ENCODE measurements at regions not wholly inside any gene's neighbourhood (a gene's known extent, or its start where the extent isn't known, plus 50 kb on each side); places are given as distances from the start of the nearest gene placed in this dataset.

- H2AK5ac ChIP-seq (ENCODE audit: low read length, severe bottlenecking), result no peak overlapping the region
- no peak overlapping the region for H3K18ac ChIP-seq (ENCODE audit: low read depth in 1 of 2, low read length in 2 of 2)
These were observed 396.5 kb downstream of the OCA2 start for GRCh38 chr15:27702581-27702980.

GRCh38 chr15:27701956-27702355 lies 397.2 kb downstream of the OCA2 start:
- Histone ChIP-seq H3K27ac (ENCODE audit: low read length, poor library complexity, severe bottlenecking) (no peak overlapping the region), H3K4me3 (ENCODE audit: insufficient read depth in 1 of 2, low read depth in 1 of 2, low read length in 2 of 2) (peak overlapping the region; percentile 3 to 37), H2BK15ac (ENCODE audit: low read depth, poor library complexity, severe bottlenecking) (no peak overlapping the region), H4K8ac (ENCODE audit: low read length) (no peak overlapping the region), H3K4me2 (ENCODE audit: low read length, poor library complexity, severe bottlenecking) (no peak overlapping the region), H3K9ac (ENCODE audit: low read length) (no peak overlapping the region), H2BK120ac (ENCODE audit: low read depth, low read length) (no peak overlapping the region), H2BK5ac (ENCODE audit: low read depth, low read length, poor library complexity, severe bottlenecking) (no peak overlapping the region), H4K91ac (ENCODE audit: low read length) (no peak overlapping the region), H2BK12ac (ENCODE audit: low read length in 2 of 2) (no peak overlapping the region), H3K14ac (ENCODE audit: low read length in 2 of 2) (no peak overlapping the region), H3K4me1 (ENCODE audit: control insufficient read depth, insufficient read depth, low read depth, low read length) (no peaks in the 10 kb centered on the region), H3K18ac (ENCODE audit: low read depth in 1 of 2, low read length in 2 of 2) (no peak overlapping the region), H3K4ac (ENCODE audit: low read depth in 1 of 2, low read length in 2 of 2) (no peak overlapping the region), H2AK5ac (ENCODE audit: low read length, severe bottlenecking) (no peak overlapping the region), H3K36me3 (ENCODE audit: control insufficient read depth in 1 of 2, insufficient read depth in 2 of 2, low read depth in 1 of 2, low read length in 2 of 2) (no peaks in the 10 kb centered on the region), H3K23ac (ENCODE audit: low read length in 2 of 2) (no peak overlapping the region), H2AFZ (ENCODE audit: low read depth, low read length) (no peak overlapping the region), H3K9me3 (ENCODE audit: control insufficient read depth, low read length) (no peaks in the 10 kb centered on the region), H3K79me1 (replicated peaks; ENCODE audit: low read length, poor library complexity, severe bottlenecking) (no peaks in the 10 kb centered on the region), H3K27me3 (ENCODE audit: control insufficient read depth in 1 of 2, insufficient read depth in 1 of 2, low read length in 2 of 2) (peaks cover 0 to 3% of the 10 kb centered on the region in 2 experiments)
- no peak for DNase-seq
- WGBS, result 87% methylated on average over 11 of the region's 11 CpGs

More at GRCh38 chr15:27702581-27702980, 396.5 kb downstream of the OCA2 start:
- no peak for DNase-seq
- Histone ChIP-seq H2AFZ (ENCODE audit: low read depth, low read length) (no peak overlapping the region), H2BK120ac (ENCODE audit: low read depth, low read length) (no peak overlapping the region), H2BK15ac (ENCODE audit: low read depth, poor library complexity, severe bottlenecking) (no peak overlapping the region), H3K4ac (ENCODE audit: low read depth in 1 of 2, low read length in 2 of 2) (no peak overlapping the region), H4K91ac (ENCODE audit: low read length) (no peak overlapping the region), H3K36me3 (ENCODE audit: control insufficient read depth in 1 of 2, insufficient read depth in 2 of 2, low read depth in 1 of 2, low read length in 2 of 2) (no peaks in the 10 kb centered on the region), H3K4me2 (ENCODE audit: low read length, poor library complexity, severe bottlenecking) (no peak overlapping the region), H3K4me3 (ENCODE audit: insufficient read depth in 1 of 2, low read depth in 1 of 2, low read length in 2 of 2) (no peak overlapping the region), H3K27ac (ENCODE audit: low read length, poor library complexity, severe bottlenecking) (no peak overlapping the region), H3K9ac (ENCODE audit: low read length) (no peak overlapping the region), H3K27me3 (ENCODE audit: control insufficient read depth in 1 of 2, insufficient read depth in 1 of 2, low read length in 2 of 2) (peaks cover 0 to 3% of the 10 kb centered on the region in 2 experiments), H3K79me1 (replicated peaks; ENCODE audit: low read length, poor library complexity, severe bottlenecking) (no peaks in the 10 kb centered on the region), H3K9me3 (ENCODE audit: control insufficient read depth, low read length) (no peaks in the 10 kb centered on the region), H4K8ac (ENCODE audit: low read length) (no peak overlapping the region), H3K23ac (ENCODE audit: low read length in 2 of 2) (no peak overlapping the region), H2BK12ac (ENCODE audit: low read length in 2 of 2) (no peak overlapping the region), H2BK5ac (ENCODE audit: low read depth, low read length, poor library complexity, severe bottlenecking) (no peak overlapping the region), H3K14ac (ENCODE audit: low read length in 2 of 2) (no peak overlapping the region), H3K4me1 (ENCODE audit: control insufficient read depth, insufficient read depth, low read depth, low read length) (no peaks in the 10 kb centered on the region)
- WGBS, result 80% methylated on average over 1 of the region's 4 CpGs

- no peak overlapping the region for H2AFZ ChIP-seq (ENCODE audit: low read depth, low read length)
- H2BK5ac ChIP-seq (ENCODE audit: low read depth, low read length, poor library complexity, severe bottlenecking), result no peak overlapping the region
- H4K8ac ChIP-seq (ENCODE audit: low read length), result no peak overlapping the region
- no peak overlapping the region for H3K9ac ChIP-seq (ENCODE audit: low read length)
- H4K91ac ChIP-seq (ENCODE audit: low read length), result no peak overlapping the region
- no peak overlapping the region for H3K14ac ChIP-seq (ENCODE audit: low read length in 2 of 2)
- DNase-seq, result no peak
- H3K27ac ChIP-seq (ENCODE audit: low read length, poor library complexity, severe bottlenecking), result no peak overlapping the region
- H2AK5ac ChIP-seq (ENCODE audit: low read length, severe bottlenecking), result no peak overlapping the region
- H3K36me3 ChIP-seq (ENCODE audit: control insufficient read depth in 1 of 2, insufficient read depth in 2 of 2, low read depth in 1 of 2, low read length in 2 of 2), result no peaks in the 10 kb centered on the region
- no peak overlapping the region for H3K4ac ChIP-seq (ENCODE audit: low read depth in 1 of 2, low read length in 2 of 2)
- WGBS, result 84% methylated on average over 2 of the region's 3 CpGs
- no peaks in the 10 kb centered on the region for H3K79me1 ChIP-seq (replicated peaks; ENCODE audit: low read length, poor library complexity, severe bottlenecking)
- no peaks in the 10 kb centered on the region for H3K9me3 ChIP-seq (ENCODE audit: control insufficient read depth, low read length)
- H2BK15ac ChIP-seq (ENCODE audit: low read depth, poor library complexity, severe bottlenecking), result no peak overlapping the region
- no peak overlapping the region for H3K23ac ChIP-seq (ENCODE audit: low read length in 2 of 2)
- H3K4me1 ChIP-seq (ENCODE audit: control insufficient read depth, insufficient read depth, low read depth, low read length), result no peaks in the 10 kb centered on the region
- peaks cover 0 to 3% of the 10 kb centered on the region in 2 experiments for H3K27me3 ChIP-seq (ENCODE audit: control insufficient read depth in 1 of 2, insufficient read depth in 1 of 2, low read length in 2 of 2)
- H3K4me2 ChIP-seq (ENCODE audit: low read length, poor library complexity, severe bottlenecking), result no peak overlapping the region
- H3K4me3 ChIP-seq (ENCODE audit: insufficient read depth in 1 of 2, low read depth in 1 of 2, low read length in 2 of 2), result no peak overlapping the region
- no peak overlapping the region for H2BK12ac ChIP-seq (ENCODE audit: low read length in 2 of 2)
- H2BK120ac ChIP-seq (ENCODE audit: low read depth, low read length), result no peak overlapping the region
- H3K18ac ChIP-seq (ENCODE audit: low read depth in 1 of 2, low read length in 2 of 2), result no peak overlapping the region
These were observed 398.1 kb downstream of the OCA2 start for GRCh38 chr15:27701014-27701413.

GRCh38 chr15:27699699-27700098 lies 399.4 kb downstream of the OCA2 start:
- Histone ChIP-seq H3K27ac (ENCODE audit: low read length, poor library complexity, severe bottlenecking) (no peak overlapping the region), H3K23ac (ENCODE audit: low read length in 2 of 2) (no peak overlapping the region), H3K9me3 (ENCODE audit: control insufficient read depth, low read length) (no peaks in the 10 kb centered on the region), H2AK5ac (ENCODE audit: low read length, severe bottlenecking) (no peak overlapping the region), H3K4me2 (ENCODE audit: low read length, poor library complexity, severe bottlenecking) (no peak overlapping the region), H2AFZ (ENCODE audit: low read depth, low read length) (no peak overlapping the region), H4K8ac (ENCODE audit: low read length) (no peak overlapping the region), H3K36me3 (ENCODE audit: control insufficient read depth in 1 of 2, insufficient read depth in 2 of 2, low read depth in 1 of 2, low read length in 2 of 2) (no peaks in the 10 kb centered on the region), H2BK120ac (ENCODE audit: low read depth, low read length) (no peak overlapping the region), H3K79me1 (replicated peaks; ENCODE audit: low read length, poor library complexity, severe bottlenecking) (no peaks in the 10 kb centered on the region), H3K18ac (ENCODE audit: low read depth in 1 of 2, low read length in 2 of 2) (no peak overlapping the region), H3K4me1 (ENCODE audit: control insufficient read depth, insufficient read depth, low read depth, low read length) (no peaks in the 10 kb centered on the region), H2BK12ac (ENCODE audit: low read length in 2 of 2) (no peak overlapping the region), H2BK5ac (ENCODE audit: low read depth, low read length, poor library complexity, severe bottlenecking) (no peak overlapping the region), H2BK15ac (ENCODE audit: low read depth, poor library complexity, severe bottlenecking) (no peak overlapping the region), H3K4me3 (ENCODE audit: insufficient read depth in 1 of 2, low read depth in 1 of 2, low read length in 2 of 2) (no peak overlapping the region), H3K14ac (ENCODE audit: low read length in 2 of 2) (no peak overlapping the region), H4K91ac (ENCODE audit: low read length) (no peak overlapping the region), H3K4ac (ENCODE audit: low read depth in 1 of 2, low read length in 2 of 2) (no peak overlapping the region), H3K9ac (ENCODE audit: low read length) (no peak overlapping the region), H3K27me3 (ENCODE audit: control insufficient read depth in 1 of 2, insufficient read depth in 1 of 2, low read length in 2 of 2) (peaks cover 0 to 3% of the 10 kb centered on the region in 2 experiments)
- WGBS, result 74% methylated on average over 4 of the region's 4 CpGs
- no peak for DNase-seq
